ENCODE measurements at regions not wholly inside any gene's neighbourhood (a gene's known extent, or its start where the extent isn't known, plus 50 kb on each side); places are given as distances from the start of the nearest gene placed in this dataset.

GRCh38 chr10:3222626-3223025 is 50.0 kb upstream of the PITRM1 start:
- no peak overlapping the region for H3K4me3 ChIP-seq (replicated peaks; ENCODE audit: low read depth, low read length)
- peak; percentile 32 for DNase-seq (ENCODE audit: low read depth)
- TF ChIP-seq CTCF (IDR thresholded peaks at IDR 0.05; ENCODE audit: low read length, missing control alignments): no peak
